Upper lobe of left lung (tissue), 6 donors: ENCODE measurements at regions not wholly inside any gene's neighbourhood (a gene's known extent, or its start where the extent isn't known, plus 50 kb on each side); places are given as distances from the start of the nearest gene placed in this dataset.

Experiments used
- ATAC-seq, 2 donors: fragments of 200-7000 bp; cut with Tn5 transposase; one replicate each; pipeline ENCODE4 v1.9.1; 2022; ENCODE audit warnings: mild to moderate bottlenecking in 2 of 2, moderate library complexity in 2 of 2; ENCODE audit not compliant: low FRiP score in 2 of 2
- DNase-seq, 2 donors: peaks; one replicate each; pipeline ENCODE4 v3.0.0-alpha.2; 2019 to 2020
- H3K27ac ChIP-seq, 4 donors: fragments of 200-600 bp; sonication (generic); one replicate each; pipeline ENCODE4 v1.5.1; 2016 to 2019
- H3K27me3 ChIP-seq, 4 donors: fragments of 200-600 bp; sonication (generic); one replicate each; pipeline ENCODE4 v1.5.1; 2017 to 2019
- H3K36me3 ChIP-seq, 4 donors: fragments of 200-600 bp; sonication (generic); one replicate each; pipeline ENCODE4 v1.5.1; 2016 to 2019
- H3K4me1 ChIP-seq, 4 donors: fragments of 200-600 bp; sonication (generic); one replicate each; pipeline ENCODE4 v1.5.1; 2018 to 2019
- H3K4me3 ChIP-seq, 4 donors: fragments of 200-600 bp; sonication (generic); one replicate each; pipeline ENCODE4 v1.5.1; 2017 to 2019; ENCODE audit warnings: mild to moderate bottlenecking in 2 of 4, moderate library complexity in 1 of 4
- H3K9me3 ChIP-seq, 4 donors: fragments of 200-600 bp; sonication (generic); one replicate each; pipeline ENCODE4 v1.5.1; 2018 to 2019
- EP300 ChIP-seq, 4 donors: sonication (generic); formaldehyde crosslinking; IDR thresholded peaks; one replicate each; pipeline ENCODE4 v1.5.1; 2017; ENCODE audit warnings: antibody characterized with exemption in 4 of 4, control low read depth in 2 of 4
- POLR2A ChIP-seq, 4 donors: fragments of 450-650 bp; IDR thresholded peaks; one replicate each; pipeline ENCODE4 v1.5.1; 2016 to 2017; ENCODE audit warnings: antibody characterized with exemption in 4 of 4, mild to moderate bottlenecking in 2 of 4
- POLR2AphosphoS5 ChIP-seq, 2 donors: sonication (generic); formaldehyde crosslinking; IDR thresholded peaks; one replicate each; pipeline ENCODE4 v1.5.1; 2017; ENCODE audit warnings: antibody characterized with exemption in 2 of 2
- WGBS, 2 donors: methylation state at CpG; one replicate each; pipeline ENCODE4 v1.1.5; 2017 to 2018; 5-methylcytosine and 5-hydroxymethylcytosine counted together
- TF ChIP-seq, protein P1 (sequence below), 6 experiments: fragments of 450-650 bp in 4 of 6; fragments of 200-600 bp in 2 of 6; sonication (generic) in 2 of 6; IDR thresholded peaks; one replicate each; pipeline ENCODE4 v1.5.1; 2016 to 2019; ENCODE audit warnings: antibody characterized with exemption in 6 of 6
- donor health status: DM: no; HTN: no; CAD: no; lungs with moderate emphysema.
- donor health status: DM: no; HTN: yes; CAD: no; lungs with severe emphysema.

DNA sequence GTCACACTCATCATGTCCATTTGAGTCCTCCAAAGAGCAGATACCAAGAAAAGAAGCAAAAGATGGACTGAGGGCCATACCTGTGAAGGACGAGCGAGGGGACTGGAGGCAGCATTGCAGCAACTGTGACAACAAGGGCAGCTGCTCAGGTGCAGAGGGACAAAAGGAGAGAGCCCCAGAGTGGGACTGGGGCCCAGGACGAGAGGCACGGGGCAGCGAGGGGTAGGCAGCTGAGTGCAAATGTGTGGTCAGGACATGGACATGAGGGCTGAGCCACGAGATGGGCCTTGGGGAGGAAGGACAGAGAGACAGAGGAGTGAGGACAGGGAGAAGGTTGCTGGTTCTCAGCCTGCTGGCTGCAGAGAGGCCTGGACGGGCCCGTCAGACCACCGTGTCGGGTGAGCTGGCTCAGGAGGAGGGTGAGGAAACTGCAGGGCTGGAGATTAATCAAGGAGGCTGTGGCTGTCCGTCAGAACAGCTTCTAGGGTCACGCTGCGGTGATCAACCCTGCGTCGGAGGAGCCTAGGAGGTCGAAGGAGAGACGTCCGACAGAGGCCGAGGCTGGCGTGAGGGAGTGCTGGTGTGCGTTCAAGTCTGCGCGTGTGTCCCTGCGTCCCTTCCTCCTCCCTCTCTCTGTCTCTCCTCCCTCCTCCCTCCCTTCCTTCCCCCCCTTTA, 206.8 kb upstream of the HDAC4 start:
- Histone ChIP-seq H3K36me3 (no peaks in the 10 kb centered on the region), H3K4me1 (peaks cover 0 to 4% (median 0%) of the 10 kb centered on the region in 4 donors), H3K9me3 (no peaks in the 10 kb centered on the region), H3K27ac (no peak overlapping the region), H3K4me3 (no peak overlapping the region), H3K27me3 (no peaks in the 10 kb centered on the region)
- TF ChIP-seq EP300 (IDR thresholded peaks at IDR 0.05), result no peak
- TF ChIP-seq POLR2A (IDR thresholded peaks at IDR 0.05), result no peak
- no peak for TF ChIP-seq POLR2AphosphoS5 (IDR thresholded peaks at IDR 0.05)
- TF ChIP-seq, protein P1, sequence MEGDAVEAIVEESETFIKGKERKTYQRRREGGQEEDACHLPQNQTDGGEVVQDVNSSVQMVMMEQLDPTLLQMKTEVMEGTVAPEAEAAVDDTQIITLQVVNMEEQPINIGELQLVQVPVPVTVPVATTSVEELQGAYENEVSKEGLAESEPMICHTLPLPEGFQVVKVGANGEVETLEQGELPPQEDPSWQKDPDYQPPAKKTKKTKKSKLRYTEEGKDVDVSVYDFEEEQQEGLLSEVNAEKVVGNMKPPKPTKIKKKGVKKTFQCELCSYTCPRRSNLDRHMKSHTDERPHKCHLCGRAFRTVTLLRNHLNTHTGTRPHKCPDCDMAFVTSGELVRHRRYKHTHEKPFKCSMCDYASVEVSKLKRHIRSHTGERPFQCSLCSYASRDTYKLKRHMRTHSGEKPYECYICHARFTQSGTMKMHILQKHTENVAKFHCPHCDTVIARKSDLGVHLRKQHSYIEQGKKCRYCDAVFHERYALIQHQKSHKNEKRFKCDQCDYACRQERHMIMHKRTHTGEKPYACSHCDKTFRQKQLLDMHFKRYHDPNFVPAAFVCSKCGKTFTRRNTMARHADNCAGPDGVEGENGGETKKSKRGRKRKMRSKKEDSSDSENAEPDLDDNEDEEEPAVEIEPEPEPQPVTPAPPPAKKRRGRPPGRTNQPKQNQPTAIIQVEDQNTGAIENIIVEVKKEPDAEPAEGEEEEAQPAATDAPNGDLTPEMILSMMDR (IDR thresholded peaks at IDR 0.05), result no peak
- DNase-seq (peak; percentile 19 to 54), ATAC-seq (peak in 1 of 2 donors; percentile 38)
- 57 to 67% methylated on average over 20 to 24 of the region's 24 CpGs for WGBS, 2 donors

DNA sequence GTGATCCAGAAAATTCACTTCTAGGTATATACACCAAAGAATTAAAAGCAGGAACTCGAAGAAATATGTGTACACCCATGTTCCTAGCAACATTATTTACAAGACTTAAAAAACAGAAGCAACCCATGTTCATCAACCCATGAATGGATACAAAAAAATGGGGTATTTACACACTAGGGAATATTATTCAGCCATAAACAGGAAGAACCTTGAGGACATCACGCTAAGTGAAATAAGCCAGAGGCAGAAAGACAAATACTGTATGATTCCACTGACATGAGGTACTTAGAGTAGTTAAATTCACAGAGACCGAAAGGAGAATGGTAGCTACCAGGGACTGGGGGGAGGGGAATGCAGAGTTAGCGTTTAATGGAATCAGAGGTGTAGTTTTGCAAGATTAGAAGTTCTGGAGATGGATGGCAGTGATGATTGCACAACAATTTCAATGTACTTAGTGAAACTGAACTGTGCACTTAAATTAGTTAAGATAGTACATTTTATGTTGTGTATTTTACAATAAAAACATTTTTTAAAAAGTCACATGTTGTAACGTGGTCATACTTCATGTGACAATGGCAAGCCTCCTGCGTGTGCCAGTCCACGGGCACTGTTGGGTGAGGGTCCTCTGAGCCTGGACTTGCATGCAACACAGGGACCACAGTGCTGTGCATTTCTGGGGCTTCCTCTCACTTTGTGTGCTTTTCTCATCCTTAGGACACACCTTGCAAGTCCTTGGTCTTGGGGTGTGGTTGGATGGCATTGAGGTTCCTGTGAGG, 206.1 kb upstream of the HDAC4 start:
- WGBS, 2 donors, result 75 to 85% methylated on average over 7 of the region's 7 CpGs
- ATAC-seq (no peak), DNase-seq (no peak)
- TF ChIP-seq EP300 (IDR thresholded peaks at IDR 0.05) (no peak), POLR2AphosphoS5 (IDR thresholded peaks at IDR 0.05) (no peak), POLR2A (IDR thresholded peaks at IDR 0.05) (no peak)
- TF ChIP-seq, protein P1 (IDR thresholded peaks at IDR 0.05), result no peak
- H3K27me3 ChIP-seq, result no peaks in the 10 kb centered on the region
- H3K4me1 ChIP-seq, result peaks cover 0 to 4% (median 0%) of the 10 kb centered on the region in 4 donors
- no peaks in the 10 kb centered on the region for H3K36me3 ChIP-seq
- no peak overlapping the region for H3K27ac ChIP-seq
- no peak overlapping the region for H3K4me3 ChIP-seq
- H3K9me3 ChIP-seq, result no peaks in the 10 kb centered on the region

DNA sequence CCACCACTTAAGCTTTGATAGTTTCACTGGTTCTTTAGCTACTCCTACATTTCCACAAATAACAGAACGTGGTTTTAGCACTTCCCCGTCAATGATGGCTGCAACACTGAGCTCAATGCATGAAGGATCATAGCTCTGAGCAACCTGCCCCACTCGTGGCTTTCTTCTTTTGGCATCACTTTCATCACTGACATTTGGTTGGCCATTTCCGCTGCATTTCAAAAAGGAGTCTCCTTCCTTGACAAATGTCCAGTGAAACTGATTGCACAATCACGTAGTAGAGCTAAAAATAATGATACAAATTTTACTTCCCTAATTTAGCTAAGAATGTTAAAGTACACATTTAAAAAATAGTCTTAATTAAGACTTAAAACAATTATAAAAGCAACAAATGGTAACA, 205.2 kb upstream of the HDAC4 start:
- Histone ChIP-seq H3K27me3 (no peaks in the 10 kb centered on the region), H3K36me3 (no peaks in the 10 kb centered on the region), H3K4me1 (peaks cover 0 to 4% (median 0%) of the 10 kb centered on the region in 4 donors), H3K27ac (no peak overlapping the region), H3K4me3 (no peak overlapping the region), H3K9me3 (no peaks in the 10 kb centered on the region)
- TF ChIP-seq POLR2AphosphoS5 (IDR thresholded peaks at IDR 0.05), result peak in 1 of 2 donors; percentile 13
- TF ChIP-seq EP300 (IDR thresholded peaks at IDR 0.05), result no peak
- peak in 1 of 2 donors; percentile 39 for DNase-seq
- peak in 1 of 2 donors; percentile 42 for ATAC-seq
- WGBS, 2 donors, result 47 to 50% methylated on average over 5 of the region's 5 CpGs

DNA sequence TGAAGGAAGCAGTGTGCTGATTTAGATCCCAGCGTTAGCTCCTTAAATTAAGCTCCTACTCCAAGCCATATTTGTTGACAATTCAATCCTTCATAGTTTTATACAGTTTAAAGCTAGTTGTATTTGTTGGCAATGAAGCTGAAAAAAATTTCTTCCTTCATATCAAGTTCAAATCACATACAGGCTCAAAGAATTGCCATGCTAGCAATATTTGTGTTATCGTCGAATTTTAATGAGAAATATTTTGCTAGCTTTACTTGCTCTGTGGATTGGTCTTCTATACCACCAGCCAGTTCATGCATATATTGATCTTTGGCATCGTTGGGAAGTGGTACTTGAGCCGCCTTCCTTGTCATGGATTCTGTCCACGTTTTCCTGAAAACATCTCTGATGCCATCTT, 204.6 kb upstream of the HDAC4 start:
- DNase-seq (no peak), ATAC-seq (no peak)
- Histone ChIP-seq H3K9me3 (no peaks in the 10 kb centered on the region), H3K27me3 (no peaks in the 10 kb centered on the region), H3K36me3 (no peaks in the 10 kb centered on the region), H3K27ac (no peak overlapping the region), H3K4me1 (peaks cover 0 to 4% (median 0%) of the 10 kb centered on the region in 4 donors), H3K4me3 (no peak overlapping the region)
- WGBS, 2 donors, result 72 to 75% methylated on average over 6 of the region's 6 CpGs
- TF ChIP-seq POLR2A (IDR thresholded peaks at IDR 0.05) (no peak), POLR2AphosphoS5 (IDR thresholded peaks at IDR 0.05) (no peak), EP300 (IDR thresholded peaks at IDR 0.05) (no peak)
- TF ChIP-seq, protein P1 (IDR thresholded peaks at IDR 0.05), result no peak

DNA sequence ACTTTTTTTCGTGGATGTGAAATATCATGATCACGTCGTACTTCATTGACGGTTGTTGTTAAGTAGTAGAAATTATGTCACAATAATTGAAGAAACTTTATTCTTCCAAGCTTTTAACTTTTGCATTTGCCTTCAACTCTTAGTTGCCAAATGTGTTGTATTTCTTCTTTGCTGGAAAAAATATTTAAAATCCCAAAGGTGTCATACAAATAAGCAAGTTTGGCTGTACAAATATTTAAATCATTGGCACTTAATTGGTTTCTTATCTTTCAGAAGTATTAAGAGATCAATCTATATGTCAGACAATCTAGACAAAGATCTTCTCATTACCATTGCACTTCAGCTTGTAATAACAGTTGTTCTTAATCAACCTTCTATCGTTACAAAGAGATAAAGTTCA, 204.0 kb upstream of the HDAC4 start:
- WGBS, 2 donors, result 76 to 89% methylated on average over 5 of the region's 5 CpGs
- ATAC-seq (no peak), DNase-seq (no peak)
- Histone ChIP-seq H3K27me3 (no peaks in the 10 kb centered on the region), H3K4me1 (peaks cover 0 to 4% (median 0%) of the 10 kb centered on the region in 4 donors), H3K27ac (no peak overlapping the region), H3K9me3 (no peaks in the 10 kb centered on the region), H3K4me3 (no peak overlapping the region), H3K36me3 (no peaks in the 10 kb centered on the region)
- no peak for TF ChIP-seq POLR2AphosphoS5 (IDR thresholded peaks at IDR 0.05)
- TF ChIP-seq POLR2A (IDR thresholded peaks at IDR 0.05), result no peak
- TF ChIP-seq, protein P1 (IDR thresholded peaks at IDR 0.05), result no peak
- no peak for TF ChIP-seq EP300 (IDR thresholded peaks at IDR 0.05)
